ENCODE measurements at regions not wholly inside any gene's neighbourhood (a gene's known extent, or its start where the extent isn't known, plus 50 kb on each side); places are given as distances from the start of the nearest gene placed in this dataset.

- TF ChIP-seq POLR2A (IDR thresholded peaks at IDR 0.05; ENCODE audit: low read depth, low read length) (no peak), POLR2AphosphoS5 (IDR thresholded peaks at IDR 0.05; ENCODE audit: low read depth, low read length) (no peak)
Measured at GRCh38 chr16:9521749-9522370, 430.4 kb downstream of the HAPSTR1 start.

All from GM12892 (cell line).